A549 (cell line): ENCODE measurements at regions not wholly inside any gene's neighbourhood (a gene's known extent, or its start where the extent isn't known, plus 50 kb on each side); places are given as distances from the start of the nearest gene placed in this dataset.

Experiments used
- KDM1A ChIP-seq: fragments of 200-600 bp; sonication (generic); IDR thresholded peaks from 2 replicates; pipeline ENCODE4 v1.6.1; 2016; ENCODE audit warnings: low read depth, mild to moderate bottlenecking
- POLR2A ChIP-seq: IDR thresholded peaks from 2 replicates; pipeline ENCODE4 v1.6.1; 2012; ENCODE audit warnings: mild to moderate bottlenecking, low read length
- RAD21 ChIP-seq, 2 experiments: fragments of >200 bp in 1 of 2; sonication (Bioruptor Twin) in 1 of 2; formaldehyde crosslinking in 1 of 2; IDR thresholded peaks in 1 of 2; conservative IDR thresholded peaks in 1 of 2; 2 replicates in 1 of 2; 3 replicates in 1 of 2; pipeline ENCODE4 v1.6.1; 2012 to 2018; ENCODE audit warnings: inconsistent platforms in 1 of 2
- TF ChIP-seq, protein P1 (sequence below): fragments of >200 bp; sonication (Bioruptor Twin); formaldehyde crosslinking; IDR thresholded peaks from 3 replicates; pipeline ENCODE4 v1.5.1; 2016
- TF ChIP-seq, protein P2 (sequence below): fragments of 450-650 bp; IDR thresholded peaks from 2 replicates; pipeline ENCODE4 v1.6.1; 2014; ENCODE audit warnings: antibody characterized with exemption
- TF ChIP-seq, protein P3 (sequence below): IDR thresholded peaks from 2 replicates; pipeline ENCODE4 v1.6.1; 2012; ENCODE audit warnings: low read depth, borderline replicate concordance

DNA sequence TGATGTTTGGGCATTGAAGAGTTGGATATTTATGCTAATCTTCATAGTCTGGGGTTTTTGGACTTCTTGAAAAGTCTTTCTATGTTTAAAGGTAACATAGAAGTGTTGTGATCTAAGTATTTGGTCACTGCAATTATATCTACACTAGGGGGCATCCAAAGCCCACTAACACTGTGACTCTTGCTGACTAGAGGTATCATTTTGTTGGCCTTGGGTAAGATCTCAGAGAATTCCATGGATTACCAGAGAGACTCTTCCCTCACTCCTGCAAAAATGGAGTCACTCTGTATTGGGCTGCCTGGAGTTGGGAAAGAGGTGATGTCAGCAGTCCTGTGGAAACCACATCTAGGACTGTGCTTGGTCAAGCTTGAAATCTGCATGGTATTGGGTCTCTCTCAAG, 1077.6 kb downstream of the FAM133A start:
- TF ChIP-seq RAD21 (conservative IDR thresholded peaks at IDR 0.05 in 1 of 2, IDR thresholded peaks at IDR 0.05 in 1 of 2): no peak
- TF ChIP-seq, protein P1, sequence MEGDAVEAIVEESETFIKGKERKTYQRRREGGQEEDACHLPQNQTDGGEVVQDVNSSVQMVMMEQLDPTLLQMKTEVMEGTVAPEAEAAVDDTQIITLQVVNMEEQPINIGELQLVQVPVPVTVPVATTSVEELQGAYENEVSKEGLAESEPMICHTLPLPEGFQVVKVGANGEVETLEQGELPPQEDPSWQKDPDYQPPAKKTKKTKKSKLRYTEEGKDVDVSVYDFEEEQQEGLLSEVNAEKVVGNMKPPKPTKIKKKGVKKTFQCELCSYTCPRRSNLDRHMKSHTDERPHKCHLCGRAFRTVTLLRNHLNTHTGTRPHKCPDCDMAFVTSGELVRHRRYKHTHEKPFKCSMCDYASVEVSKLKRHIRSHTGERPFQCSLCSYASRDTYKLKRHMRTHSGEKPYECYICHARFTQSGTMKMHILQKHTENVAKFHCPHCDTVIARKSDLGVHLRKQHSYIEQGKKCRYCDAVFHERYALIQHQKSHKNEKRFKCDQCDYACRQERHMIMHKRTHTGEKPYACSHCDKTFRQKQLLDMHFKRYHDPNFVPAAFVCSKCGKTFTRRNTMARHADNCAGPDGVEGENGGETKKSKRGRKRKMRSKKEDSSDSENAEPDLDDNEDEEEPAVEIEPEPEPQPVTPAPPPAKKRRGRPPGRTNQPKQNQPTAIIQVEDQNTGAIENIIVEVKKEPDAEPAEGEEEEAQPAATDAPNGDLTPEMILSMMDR: no peak
- no peak for TF ChIP-seq POLR2A
- TF ChIP-seq KDM1A: no peak
- TF ChIP-seq, protein P2, sequence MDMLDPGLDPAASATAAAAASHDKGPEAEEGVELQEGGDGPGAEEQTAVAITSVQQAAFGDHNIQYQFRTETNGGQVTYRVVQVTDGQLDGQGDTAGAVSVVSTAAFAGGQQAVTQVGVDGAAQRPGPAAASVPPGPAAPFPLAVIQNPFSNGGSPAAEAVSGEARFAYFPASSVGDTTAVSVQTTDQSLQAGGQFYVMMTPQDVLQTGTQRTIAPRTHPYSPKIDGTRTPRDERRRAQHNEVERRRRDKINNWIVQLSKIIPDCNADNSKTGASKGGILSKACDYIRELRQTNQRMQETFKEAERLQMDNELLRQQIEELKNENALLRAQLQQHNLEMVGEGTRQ: no peak
- TF ChIP-seq, protein P3, sequence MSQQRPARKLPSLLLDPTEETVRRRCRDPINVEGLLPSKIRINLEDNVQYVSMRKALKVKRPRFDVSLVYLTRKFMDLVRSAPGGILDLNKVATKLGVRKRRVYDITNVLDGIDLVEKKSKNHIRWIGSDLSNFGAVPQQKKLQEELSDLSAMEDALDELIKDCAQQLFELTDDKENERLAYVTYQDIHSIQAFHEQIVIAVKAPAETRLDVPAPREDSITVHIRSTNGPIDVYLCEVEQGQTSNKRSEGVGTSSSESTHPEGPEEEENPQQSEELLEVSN: no peak
